ENCODE measurements at regions not wholly inside any gene's neighbourhood (a gene's known extent, or its start where the extent isn't known, plus 50 kb on each side); places are given as distances from the start of the nearest gene placed in this dataset.

DNA sequence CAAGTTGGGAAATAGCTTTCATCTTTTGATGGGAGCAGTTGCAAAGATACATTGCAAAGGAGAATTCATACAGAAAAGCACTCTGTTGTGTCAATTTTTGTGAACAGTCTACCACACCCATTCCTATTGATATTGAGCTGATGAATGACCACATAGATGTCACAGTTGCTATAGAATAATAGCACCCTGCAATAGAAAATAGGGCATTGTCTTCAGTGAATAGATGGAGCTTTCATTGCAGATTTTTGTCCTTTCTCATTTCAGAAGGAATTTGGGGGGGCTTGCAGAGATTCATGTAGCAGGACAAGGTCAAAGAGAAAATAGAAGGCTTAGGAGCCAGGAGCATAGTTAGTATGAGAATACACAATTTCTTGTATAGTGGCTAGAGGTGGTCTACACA is 237.9 kb downstream of the TMEM38B start:
- Mint-ChIP-seq H3K4me3 (no peak overlapping the region), H3K27ac (no peak overlapping the region), H3K4me1 (no peaks in the 10 kb centered on the region), H3K27me3 (peaks cover 0 to 12% (median 0%) of the 10 kb centered on the region in 5 donors), H3K36me3 (no peaks in the 10 kb centered on the region), H3K9me3 (peaks cover 0 to 15% (median 7%) of the 10 kb centered on the region in 11 donors)
- no peaks in the 10 kb centered on the region for H3K36me3 ChIP-seq (ENCODE audit: control insufficient read depth in 2 of 3, insufficient read depth in 3 of 3, low read length in 3 of 3)
- no peaks in the 10 kb centered on the region for H3K9me3 ChIP-seq (ENCODE audit: control insufficient read depth in 2 of 3, low read length in 3 of 3)
- H3K27ac ChIP-seq (ENCODE audit: low read depth, low read length), result no peak overlapping the region
- CTCF ChIA-PET, result no interaction called here
- no peaks in the 10 kb centered on the region for H3K4me1 ChIP-seq (ENCODE audit: control insufficient read depth in 2 of 2, insufficient read depth in 2 of 2, low read length in 2 of 2)
- no peaks in the 10 kb centered on the region for H3K27me3 ChIP-seq (ENCODE audit: control insufficient read depth in 2 of 2, insufficient read depth in 2 of 2, low read length in 2 of 2)
- DNase-seq, result no peak
- intact Hi-C loops (cut with micrococcal nuclease), result no loop called here
- POLR2A ChIA-PET, result no interaction called here
- H3K4me3 ChIP-seq (ENCODE audit: low read length), result no peak overlapping the region
- no peak for ATAC-seq

GRCh38 chr9:105950448-105950847 is 256.1 kb downstream of the TMEM38B start:
- ChIA-PET POLR2A (no interaction called here), CTCF (no interaction called here)
- Mint-ChIP-seq H3K27ac (no peak overlapping the region), H3K27me3 (peaks cover 0 to 27% (median 0%) of the 10 kb centered on the region in 5 donors), H3K36me3 (peaks cover 0 to 4% (median 3%) of the 10 kb centered on the region in 5 donors), H3K9me3 (peaks cover 7 to 36% (median 16%) of the 10 kb centered on the region in 11 donors), H3K4me3 (no peak overlapping the region), H3K4me1 (no peaks in the 10 kb centered on the region)
- DNase-seq (no peak), ATAC-seq (no peak)
- Histone ChIP-seq H3K36me3 (ENCODE audit: control insufficient read depth in 2 of 3, insufficient read depth in 3 of 3, low read length in 3 of 3) (no peaks in the 10 kb centered on the region), H3K4me1 (ENCODE audit: control insufficient read depth in 2 of 2, insufficient read depth in 2 of 2, low read length in 2 of 2) (no peaks in the 10 kb centered on the region), H3K4me3 (ENCODE audit: low read length) (no peak overlapping the region), H3K9me3 (ENCODE audit: control insufficient read depth in 2 of 3, low read length in 3 of 3) (no peaks in the 10 kb centered on the region), H3K27me3 (ENCODE audit: control insufficient read depth in 2 of 2, insufficient read depth in 2 of 2, low read length in 2 of 2) (no peaks in the 10 kb centered on the region), H3K27ac (ENCODE audit: low read depth, low read length) (no peak overlapping the region)
- intact Hi-C loops (cut with micrococcal nuclease), result no loop called here

DNA sequence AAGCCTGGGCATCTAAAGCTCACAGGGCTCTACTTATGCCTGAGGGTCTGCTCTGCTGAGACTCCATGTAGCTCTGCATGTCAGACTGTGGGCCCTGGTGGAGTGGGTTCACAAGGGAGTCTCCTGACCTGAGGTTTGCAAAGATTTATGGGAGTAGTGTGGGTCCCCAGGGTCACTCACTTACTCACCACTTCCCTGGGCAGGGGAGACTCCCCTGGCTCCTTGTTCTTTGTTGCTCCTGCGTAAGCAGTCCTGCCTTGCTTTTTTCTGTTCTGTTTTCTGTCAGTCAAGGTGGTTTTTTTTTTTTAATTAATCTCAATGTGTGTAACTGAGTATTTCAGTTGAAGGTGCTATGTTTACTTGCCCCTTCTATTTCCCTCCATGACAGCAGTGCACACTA is 256.6 kb downstream of the TMEM38B start:
- Histone ChIP-seq H3K9me3 (ENCODE audit: control insufficient read depth in 2 of 3, low read length in 3 of 3) (no peaks in the 10 kb centered on the region), H3K27me3 (ENCODE audit: control insufficient read depth in 2 of 2, insufficient read depth in 2 of 2, low read length in 2 of 2) (no peaks in the 10 kb centered on the region), H3K4me1 (ENCODE audit: control insufficient read depth in 2 of 2, insufficient read depth in 2 of 2, low read length in 2 of 2) (no peaks in the 10 kb centered on the region), H3K36me3 (ENCODE audit: control insufficient read depth in 2 of 3, insufficient read depth in 3 of 3, low read length in 3 of 3) (no peaks in the 10 kb centered on the region), H3K4me3 (ENCODE audit: low read length) (no peak overlapping the region), H3K27ac (ENCODE audit: low read depth, low read length) (no peak overlapping the region)
- DNase-seq (no peak), ATAC-seq (no peak)
- peaks cover 0 to 27% (median 0%) of the 10 kb centered on the region in 5 donors for H3K27me3 Mint-ChIP-seq
- peaks cover 0 to 4% (median 3%) of the 10 kb centered on the region in 5 donors for H3K36me3 Mint-ChIP-seq
- H3K9me3 Mint-ChIP-seq, result peaks cover 7 to 35% (median 16%) of the 10 kb centered on the region in 11 donors
- no peak overlapping the region for H3K4me3 Mint-ChIP-seq
- no peaks in the 10 kb centered on the region for H3K4me1 Mint-ChIP-seq
- CTCF ChIA-PET, result no interaction called here
- no peak overlapping the region for H3K27ac Mint-ChIP-seq
- intact Hi-C loops (cut with micrococcal nuclease), result no loop called here
- POLR2A ChIA-PET, result no interaction called here

DNA sequence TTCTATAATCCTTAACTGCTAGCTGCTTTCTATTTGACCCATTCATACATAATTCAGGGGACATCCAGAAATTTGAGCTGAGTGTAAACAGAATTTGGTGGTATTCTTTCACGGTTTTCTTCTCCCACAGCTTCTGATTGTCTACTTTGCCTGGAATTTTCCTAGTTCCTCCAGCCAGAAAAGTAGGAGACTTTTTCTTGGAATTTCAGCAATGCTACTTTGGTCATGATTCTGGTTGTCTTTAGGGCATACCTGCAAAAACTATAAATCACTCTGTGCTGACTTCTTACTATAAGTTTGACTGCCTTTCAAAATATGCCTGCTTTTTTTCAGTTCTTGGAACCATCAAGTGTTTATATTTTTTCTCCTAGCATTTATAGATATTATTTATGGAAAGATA is 260.2 kb downstream of the TMEM38B start:
- H3K27me3 Mint-ChIP-seq, result peaks cover 0 to 11% (median 0%) of the 10 kb centered on the region in 5 donors
- CTCF ChIA-PET, result no interaction called here
- H3K4me1 ChIP-seq (ENCODE audit: control insufficient read depth in 2 of 2, insufficient read depth in 2 of 2, low read length in 2 of 2), result no peaks in the 10 kb centered on the region
- no peak overlapping the region for H3K4me3 Mint-ChIP-seq
- no peak overlapping the region for H3K4me3 ChIP-seq (ENCODE audit: low read length)
- H3K27me3 ChIP-seq (ENCODE audit: control insufficient read depth in 2 of 2, insufficient read depth in 2 of 2, low read length in 2 of 2), result no peaks in the 10 kb centered on the region
- no peak overlapping the region for H3K27ac Mint-ChIP-seq
- no peak for ATAC-seq
- peaks cover 0 to 4% (median 0%) of the 10 kb centered on the region in 5 donors for H3K36me3 Mint-ChIP-seq
- H3K36me3 ChIP-seq (ENCODE audit: control insufficient read depth in 2 of 3, insufficient read depth in 3 of 3, low read length in 3 of 3), result no peaks in the 10 kb centered on the region
- no peak for DNase-seq
- no peaks in the 10 kb centered on the region for H3K4me1 Mint-ChIP-seq
- intact Hi-C loops (cut with micrococcal nuclease), result no loop called here
- H3K9me3 Mint-ChIP-seq, result peaks cover 0 to 8% (median 4%) of the 10 kb centered on the region in 11 donors
- no peaks in the 10 kb centered on the region for H3K9me3 ChIP-seq (ENCODE audit: control insufficient read depth in 2 of 3, low read length in 3 of 3)
- POLR2A ChIA-PET, result no interaction called here
- H3K27ac ChIP-seq (ENCODE audit: low read depth, low read length), result no peak overlapping the region

- ChIA-PET CTCF (no interaction called here), POLR2A (no interaction called here)
- intact Hi-C loops (cut with micrococcal nuclease), result no loop called here
- H3K9me3 Mint-ChIP-seq, result peaks cover 0 to 7% (median 0%) of the 10 kb centered on the region in 11 donors
- Histone ChIP-seq H3K4me3 (ENCODE audit: low read length) (no peak overlapping the region), H3K27me3 (ENCODE audit: control insufficient read depth in 2 of 2, insufficient read depth in 2 of 2, low read length in 2 of 2) (no peaks in the 10 kb centered on the region), H3K36me3 (ENCODE audit: control insufficient read depth in 2 of 3, insufficient read depth in 3 of 3, low read length in 3 of 3) (no peaks in the 10 kb centered on the region), H3K4me1 (ENCODE audit: control insufficient read depth in 2 of 2, insufficient read depth in 2 of 2, low read length in 2 of 2) (no peaks in the 10 kb centered on the region), H3K27ac (ENCODE audit: low read depth, low read length) (no peak overlapping the region), H3K9me3 (ENCODE audit: control insufficient read depth in 2 of 3, low read length in 3 of 3) (no peaks in the 10 kb centered on the region)
- DNase-seq (no peak), ATAC-seq (no peak)
- no peaks in the 10 kb centered on the region for H3K36me3 Mint-ChIP-seq
- H3K27me3 Mint-ChIP-seq, result peaks cover 0 to 11% (median 0%) of the 10 kb centered on the region in 5 donors
- H3K27ac Mint-ChIP-seq, result no peak overlapping the region
- H3K4me3 Mint-ChIP-seq, result no peak overlapping the region
- no peaks in the 10 kb centered on the region for H3K4me1 Mint-ChIP-seq
These were observed 263.5 kb downstream of the TMEM38B start for GRCh38 chr9:105957830-105958229.

GRCh38 chr9:105958587-105958986 is 264.2 kb downstream of the TMEM38B start:
- no peak overlapping the region for H3K27ac ChIP-seq (ENCODE audit: low read depth, low read length)
- no peaks in the 10 kb centered on the region for H3K4me1 Mint-ChIP-seq
- H3K4me3 ChIP-seq (ENCODE audit: low read length), result no peak overlapping the region
- H3K4me3 Mint-ChIP-seq, result no peak overlapping the region
- no peak overlapping the region for H3K27ac Mint-ChIP-seq
- POLR2A ChIA-PET, result no interaction called here
- H3K27me3 ChIP-seq (ENCODE audit: control insufficient read depth in 2 of 2, insufficient read depth in 2 of 2, low read length in 2 of 2), result no peaks in the 10 kb centered on the region
- DNase-seq (no peak), ATAC-seq (no peak)
- H3K36me3 ChIP-seq (ENCODE audit: control insufficient read depth in 2 of 3, insufficient read depth in 3 of 3, low read length in 3 of 3), result no peaks in the 10 kb centered on the region
- no peaks in the 10 kb centered on the region for H3K36me3 Mint-ChIP-seq
- CTCF ChIA-PET, result no interaction called here
- no peaks in the 10 kb centered on the region for H3K4me1 ChIP-seq (ENCODE audit: control insufficient read depth in 2 of 2, insufficient read depth in 2 of 2, low read length in 2 of 2)
- intact Hi-C loops (cut with micrococcal nuclease), result no loop called here
- no peaks in the 10 kb centered on the region for H3K9me3 ChIP-seq (ENCODE audit: control insufficient read depth in 2 of 3, low read length in 3 of 3)
- peaks cover 0 to 7% (median 0%) of the 10 kb centered on the region in 5 donors for H3K27me3 Mint-ChIP-seq
- H3K9me3 Mint-ChIP-seq, result peaks cover 0 to 2% (median 0%) of the 10 kb centered on the region in 11 donors

- ATAC-seq, result no peak
- Histone ChIP-seq H3K27ac (ENCODE audit: low read depth, low read length) (no peak overlapping the region), H3K9me3 (ENCODE audit: control insufficient read depth in 2 of 3, low read length in 3 of 3) (no peaks in the 10 kb centered on the region), H3K27me3 (ENCODE audit: control insufficient read depth in 2 of 2, insufficient read depth in 2 of 2, low read length in 2 of 2) (no peaks in the 10 kb centered on the region), H3K4me3 (ENCODE audit: low read length) (no peak overlapping the region), H3K4me1 (ENCODE audit: control insufficient read depth in 2 of 2, insufficient read depth in 2 of 2, low read length in 2 of 2) (no peaks in the 10 kb centered on the region), H3K36me3 (ENCODE audit: control insufficient read depth in 2 of 3, insufficient read depth in 3 of 3, low read length in 3 of 3) (no peaks in the 10 kb centered on the region)
- ChIA-PET POLR2A (no interaction called here), CTCF (no interaction called here)
- no peak overlapping the region for H3K27ac Mint-ChIP-seq
- no peak overlapping the region for H3K4me3 Mint-ChIP-seq
- DNase-seq, result no peak
- intact Hi-C loops (cut with micrococcal nuclease), result no loop called here
- no peaks in the 10 kb centered on the region for H3K27me3 Mint-ChIP-seq
- no peaks in the 10 kb centered on the region for H3K4me1 Mint-ChIP-seq
- H3K9me3 Mint-ChIP-seq, result peaks cover 0 to 2% (median 0%) of the 10 kb centered on the region in 11 donors
- H3K36me3 Mint-ChIP-seq, result no peaks in the 10 kb centered on the region
These were observed 265.2 kb downstream of the TMEM38B start for GRCh38 chr9:105959531-105959930.

Data from naive thymus-derived CD4-positive, alpha-beta T cell (primary cell).